Fibroblast of lung (primary cell): ENCODE measurements at regions not wholly inside any gene's neighbourhood (a gene's known extent, or its start where the extent isn't known, plus 50 kb on each side); places are given as distances from the start of the nearest gene placed in this dataset.

Experiments used
- DNase-seq, 2 donors: peaks; one replicate each; pipeline versions ENCODE4 v3.0.0 to v3.0.0-alpha.2; 2010; ENCODE audit warnings: low read depth in 2 of 2
- H2AFZ ChIP-seq: 2 replicates; pipeline ENCODE4 v1.5.1; 2012; ENCODE audit warnings: low read length, control low read depth, inconsistent platforms
- H3K27ac ChIP-seq: 2 replicates; pipeline ENCODE4 v1.5.1; 2011; ENCODE audit warnings: low read length, control low read depth; ENCODE audit not compliant: insufficient read depth
- H3K27me3 ChIP-seq: 2 replicates; pipeline ENCODE4 v1.5.1; 2011; ENCODE audit warnings: mild to moderate bottlenecking, low read length; ENCODE audit not compliant: control insufficient read depth, insufficient read depth
- H3K36me3 ChIP-seq: 2 replicates; pipeline ENCODE4 v1.5.1; 2011; ENCODE audit warnings: low read length; ENCODE audit not compliant: control insufficient read depth, insufficient read depth
- H3K4me1 ChIP-seq: 2 replicates; pipeline ENCODE4 v1.5.1; 2011; ENCODE audit warnings: low read length; ENCODE audit not compliant: control insufficient read depth, insufficient read depth; ENCODE audit errors: extremely low read depth
- H3K4me2 ChIP-seq: 2 replicates; pipeline ENCODE4 v1.5.1; 2011; ENCODE audit warnings: low read length, control low read depth; ENCODE audit not compliant: insufficient read depth; ENCODE audit errors: extremely low read depth
- H3K4me3 ChIP-seq, 4 experiments: fragments of 200-600 bp in 1 of 4; sonication (generic) in 1 of 4; replicated peaks in 1 of 4; 2 replicates each; pipeline ENCODE4 v1.5.1; 2011 to 2016; ENCODE audit warnings: low read length in 4 of 4, low read depth in 3 of 4, mild to moderate bottlenecking in 3 of 4, control low read depth in 2 of 4, inconsistent platforms in 1 of 4, mixed read lengths in 1 of 4; ENCODE audit not compliant: insufficient read depth in 1 of 4; ENCODE audit errors: control extremely low read depth in 1 of 4
- H3K79me2 ChIP-seq: 2 replicates; pipeline ENCODE4 v1.5.1; 2012; ENCODE audit warnings: mild to moderate bottlenecking, low read length, inconsistent platforms; ENCODE audit not compliant: control insufficient read depth, insufficient read depth
- H3K9ac ChIP-seq: 2 replicates; pipeline ENCODE4 v1.5.1; 2011; ENCODE audit warnings: mild to moderate bottlenecking, low read length, control low read depth; ENCODE audit not compliant: insufficient read depth
- H3K9me3 ChIP-seq: 2 replicates; pipeline ENCODE4 v1.5.1; 2012; ENCODE audit warnings: low read depth, low read length; ENCODE audit not compliant: control insufficient read depth, insufficient read depth
- H4K20me1 ChIP-seq: 2 replicates; pipeline ENCODE4 v1.5.1; 2011; ENCODE audit warnings: low read length; ENCODE audit not compliant: control insufficient read depth, insufficient read depth; ENCODE audit errors: extremely low read depth
- CTCF ChIP-seq, 2 donors: IDR thresholded peaks in 1 of 2; conservative IDR thresholded peaks in 1 of 2; 1 replicate in 1 of 2; 2 replicates in 1 of 2; pipeline ENCODE4 v1.5.1; 2011 to 2012; ENCODE audit warnings: low read length in 2 of 2, control low read depth in 1 of 2, inconsistent platforms in 1 of 2, low read depth in 1 of 2, mild to moderate bottlenecking in 1 of 2
- EZH2 ChIP-seq: IDR thresholded peaks from 2 replicates; pipeline ENCODE4 v1.5.1; 2012; ENCODE audit warnings: low read length, control low read depth, mild to moderate bottlenecking; ENCODE audit errors: missing control alignments

GRCh38 chr5:166505544-166505943 is 1785.9 kb upstream of the WWC1 start:
- Histone ChIP-seq H4K20me1 (no peaks in the 10 kb centered on the region), H3K9me3 (no peaks in the 10 kb centered on the region), H3K36me3 (no peaks in the 10 kb centered on the region), H2AFZ (no peak overlapping the region), H3K27me3 (no peaks in the 10 kb centered on the region), H3K27ac (no peak overlapping the region), H3K4me2 (no peak overlapping the region), H3K9ac (no peak overlapping the region), H3K4me1 (no peaks in the 10 kb centered on the region), H3K4me3 (no peak overlapping the region), H3K79me2 (no peaks in the 10 kb centered on the region)
- peak in 1 of 2 donors; percentile 1 for DNase-seq
- TF ChIP-seq EZH2: no peak

- H3K27ac ChIP-seq: no peak overlapping the region
- DNase-seq: no peak
- no peaks in the 10 kb centered on the region for H3K36me3 ChIP-seq
- no peaks in the 10 kb centered on the region for H3K4me1 ChIP-seq
- H4K20me1 ChIP-seq: no peaks in the 10 kb centered on the region
- no peak for TF ChIP-seq EZH2
- TF ChIP-seq CTCF (conservative IDR thresholded peaks at IDR 0.05 in 1 of 2, IDR thresholded peaks at IDR 0.05 in 1 of 2; ENCODE audit: low read depth in 1 of 2, low read length in 2 of 2): no peak
- no peak overlapping the region for H3K4me2 ChIP-seq
- H3K9me3 ChIP-seq: no peaks in the 10 kb centered on the region
- H3K4me3 ChIP-seq: no peak overlapping the region
- H3K79me2 ChIP-seq: no peaks in the 10 kb centered on the region
- H2AFZ ChIP-seq: no peak overlapping the region
- H3K27me3 ChIP-seq: no peaks in the 10 kb centered on the region
- H3K9ac ChIP-seq: no peak overlapping the region
Measured at GRCh38 chr5:166507810-166508425, 1783.5 kb upstream of the WWC1 start.

- peak; percentile 3 to 5 for DNase-seq
- H3K4me3 ChIP-seq: no peak overlapping the region
- no peaks in the 10 kb centered on the region for H3K4me1 ChIP-seq
- no peaks in the 10 kb centered on the region for H4K20me1 ChIP-seq
- H3K27me3 ChIP-seq: no peaks in the 10 kb centered on the region
- H3K9me3 ChIP-seq: no peaks in the 10 kb centered on the region
- H2AFZ ChIP-seq: no peak overlapping the region
- no peaks in the 10 kb centered on the region for H3K79me2 ChIP-seq
- no peak overlapping the region for H3K27ac ChIP-seq
- no peak overlapping the region for H3K9ac ChIP-seq
- TF ChIP-seq EZH2 (no peak), CTCF (conservative IDR thresholded peaks at IDR 0.05 in 1 of 2, IDR thresholded peaks at IDR 0.05 in 1 of 2; ENCODE audit: low read depth in 1 of 2, low read length in 2 of 2) (no peak)
- no peaks in the 10 kb centered on the region for H3K36me3 ChIP-seq
- H3K4me2 ChIP-seq: no peak overlapping the region
Measured at GRCh38 chr5:166509085-166509484, 1782.4 kb upstream of the WWC1 start.
